HEK293 (cell line): ENCODE measurements at regions not wholly inside any gene's neighbourhood (a gene's known extent, or its start where the extent isn't known, plus 50 kb on each side); places are given as distances from the start of the nearest gene placed in this dataset.

Source experiments
- CTCF ChIP-seq: fragments of 450-650 bp; formaldehyde crosslinking; IDR thresholded peaks from 2 replicates; pipeline ENCODE4 v1.5.1; 2016; ENCODE audit warnings: missing biosample characterization, missing genetic modification characterization
- KLF9 ChIP-seq: fragments of 450-650 bp; formaldehyde crosslinking; IDR thresholded peaks from 2 replicates; pipeline ENCODE4 v1.5.1; 2016; ENCODE audit warnings: missing biosample characterization, missing genetic modification characterization, low read depth
- PRDM10 ChIP-seq: fragments of 450-650 bp; formaldehyde crosslinking; IDR thresholded peaks from 2 replicates; pipeline ENCODE4 v1.5.1; 2016; ENCODE audit warnings: missing biosample characterization, missing genetic modification characterization
- ZNF155 ChIP-seq: fragments of 450-650 bp; formaldehyde crosslinking; IDR thresholded peaks from 2 replicates; pipeline ENCODE4 v1.5.1; 2016; ENCODE audit warnings: missing biosample characterization, missing genetic modification characterization
- ZNF280C ChIP-seq: fragments of 450-650 bp; formaldehyde crosslinking; IDR thresholded peaks from 2 replicates; pipeline ENCODE4 v1.5.1; 2016; ENCODE audit warnings: missing biosample characterization, missing genetic modification characterization
- ZNF621 ChIP-seq: fragments of 450-650 bp; formaldehyde crosslinking; IDR thresholded peaks from 2 replicates; pipeline ENCODE4 v1.5.1; 2017; ENCODE audit warnings: missing biosample characterization, missing genetic modification characterization
- ZSCAN23 ChIP-seq: fragments of 450-650 bp; formaldehyde crosslinking; IDR thresholded peaks from 2 replicates; pipeline ENCODE4 v1.5.1; 2016; ENCODE audit warnings: missing biosample characterization, missing genetic modification characterization

GRCh38 chr4:27121830-27122229, 261.2 kb downstream of the STIM2 start:
- TF ChIP-seq KLF9 (tag by site-specific recombination), result no peak
- no peak for TF ChIP-seq CTCF (tag by site-specific recombination)
- no peak for TF ChIP-seq ZNF280C (tag by site-specific recombination)
- no peak for TF ChIP-seq ZNF621
- no peak for TF ChIP-seq PRDM10
- TF ChIP-seq ZSCAN23 (tag by site-specific recombination), result no peak
- no peak for TF ChIP-seq ZNF155
